ENCODE measurements at regions not wholly inside any gene's neighbourhood (a gene's known extent, or its start where the extent isn't known, plus 50 kb on each side); places are given as distances from the start of the nearest gene placed in this dataset.

- no peak for TF ChIP-seq CTCF (conservative IDR thresholded peaks at IDR 0.05; ENCODE audit: low read length)
- DNase-seq (ENCODE audit: low read depth) = no peak
Measured at GRCh38 chr9:84393266-84393950, 52.9 kb upstream of the SLC28A3 start.

GRCh38 chr9:84394036-84394435, 53.5 kb upstream of the SLC28A3 start:
- H3K4me3 ChIP-seq (ENCODE audit: low read length) = no peak overlapping the region

More at GRCh38 chr9:84393266-84393950, 52.9 kb upstream of the SLC28A3 start:
- H3K4me3 ChIP-seq (ENCODE audit: low read length) = no peak overlapping the region

GRCh38 chr9:84397151-84397728, 56.7 kb upstream of the SLC28A3 start:
- DNase-seq (ENCODE audit: low read depth) = peak; percentile 61
- H3K4me3 ChIP-seq (ENCODE audit: low read length) = no peak overlapping the region
- TF ChIP-seq CTCF (conservative IDR thresholded peaks at IDR 0.05; ENCODE audit: low read length) = peak; percentile 91

More at GRCh38 chr9:84394036-84394435, 53.5 kb upstream of the SLC28A3 start:
- no peak for DNase-seq (ENCODE audit: low read depth)
- TF ChIP-seq CTCF (conservative IDR thresholded peaks at IDR 0.05; ENCODE audit: low read length) = no peak

GRCh38 chr9:84397822-84398221, 57.3 kb upstream of the SLC28A3 start:
- no peak overlapping the region for H3K4me3 ChIP-seq (ENCODE audit: low read length)
- no peak for TF ChIP-seq CTCF (conservative IDR thresholded peaks at IDR 0.05; ENCODE audit: low read length)
- DNase-seq (ENCODE audit: low read depth) = peak; percentile 78

- TF ChIP-seq CTCF (conservative IDR thresholded peaks at IDR 0.05; ENCODE audit: low read length) = no peak
- H3K4me3 ChIP-seq (ENCODE audit: low read length) = no peak overlapping the region
- no peak for DNase-seq (ENCODE audit: low read depth)
Measured at GRCh38 chr9:84402517-84402916, 62.0 kb upstream of the SLC28A3 start.

GRCh38 chr9:84403288-84403687, 62.7 kb upstream of the SLC28A3 start:
- no peak for DNase-seq (ENCODE audit: low read depth)
- no peak overlapping the region for H3K4me3 ChIP-seq (ENCODE audit: low read length)
- no peak for TF ChIP-seq CTCF (conservative IDR thresholded peaks at IDR 0.05; ENCODE audit: low read length)

- TF ChIP-seq CTCF (conservative IDR thresholded peaks at IDR 0.05; ENCODE audit: low read length) = peak; percentile 46
- DNase-seq (ENCODE audit: low read depth) = no peak
- no peak overlapping the region for H3K4me3 ChIP-seq (ENCODE audit: low read length)
Measured at GRCh38 chr9:84404095-84404686, 63.6 kb upstream of the SLC28A3 start.
